Fibroblast of pulmonary artery (primary cell): ENCODE measurements at regions not wholly inside any gene's neighbourhood (a gene's known extent, or its start where the extent isn't known, plus 50 kb on each side); places are given as distances from the start of the nearest gene placed in this dataset.

Experiments used
- DNase-seq: peaks from one replicate; pipeline ENCODE4 v3.0.0-alpha.2; 2010; ENCODE audit warnings: low read depth
- H3K4me3 ChIP-seq: replicated peaks from 2 replicates; pipeline ENCODE4 v1.5.1; 2011; ENCODE audit warnings: low read depth, mild to moderate bottlenecking, control low read depth, low read length, moderate library complexity
- CTCF ChIP-seq: IDR thresholded peaks from 2 replicates; pipeline ENCODE4 v1.5.1; 2011; ENCODE audit warnings: mild to moderate bottlenecking, control low read depth, low read length, inconsistent platforms; ENCODE audit errors: missing control alignments

- TF ChIP-seq CTCF: no peak
- peak overlapping the region; percentile 54 for H3K4me3 ChIP-seq
- no peak for DNase-seq
Observed at GRCh38 chr2:199581408-199581807, 123.7 kb upstream of the SATB2 start.

GRCh38 chr2:199575416-199575815, 117.7 kb upstream of the SATB2 start:
- DNase-seq: no peak
- no peak overlapping the region for H3K4me3 ChIP-seq
- no peak for TF ChIP-seq CTCF

DNA sequence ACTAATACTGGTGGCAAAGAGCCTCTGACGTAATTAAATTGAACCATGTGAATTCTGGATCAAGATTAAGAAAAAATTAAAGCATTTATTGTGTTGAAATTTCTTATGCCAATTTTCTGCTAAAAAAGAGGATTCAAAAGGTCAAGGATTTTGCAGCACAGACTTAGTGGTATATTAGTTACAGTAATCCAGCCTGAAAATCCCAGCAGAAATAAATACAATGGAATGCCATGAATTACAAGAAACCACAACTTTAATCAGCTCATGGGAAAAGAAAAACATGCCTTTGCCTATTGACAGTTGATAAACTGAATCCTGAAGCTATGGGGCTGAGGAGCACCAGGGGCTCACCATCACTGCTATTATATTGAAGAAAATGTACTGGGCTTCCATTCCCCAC, 114.8 kb upstream of the SATB2 start:
- no peak for DNase-seq
- H3K4me3 ChIP-seq: no peak overlapping the region
- no peak for TF ChIP-seq CTCF

- H3K4me3 ChIP-seq: no peak overlapping the region
- TF ChIP-seq CTCF: no peak
- no peak for DNase-seq
Observed at GRCh38 chr2:199570934-199571333, 113.2 kb upstream of the SATB2 start.

DNA sequence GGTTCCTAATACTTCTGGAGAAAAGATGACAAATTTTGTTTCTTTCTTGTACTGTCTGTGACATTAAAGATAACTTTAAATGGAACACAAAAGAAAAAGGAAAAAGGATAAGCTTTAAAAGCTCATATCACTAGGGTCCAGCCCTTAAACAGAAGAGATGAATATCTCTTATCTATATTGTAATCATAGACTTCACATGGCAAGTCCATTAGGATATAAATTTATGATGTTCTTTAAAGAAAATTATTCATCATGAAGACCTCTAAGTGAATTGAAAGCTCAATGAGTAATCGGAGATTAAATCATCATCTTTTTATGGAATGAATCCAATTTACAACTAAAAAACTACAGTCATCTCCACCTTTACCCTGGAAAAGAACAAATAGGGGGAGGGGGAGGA, 111.6 kb upstream of the SATB2 start:
- no peak overlapping the region for H3K4me3 ChIP-seq
- no peak for TF ChIP-seq CTCF
- no peak for DNase-seq

GRCh38 chr2:199558156-199558555, 100.4 kb upstream of the SATB2 start:
- no peak for TF ChIP-seq CTCF
- no peak for DNase-seq

DNA sequence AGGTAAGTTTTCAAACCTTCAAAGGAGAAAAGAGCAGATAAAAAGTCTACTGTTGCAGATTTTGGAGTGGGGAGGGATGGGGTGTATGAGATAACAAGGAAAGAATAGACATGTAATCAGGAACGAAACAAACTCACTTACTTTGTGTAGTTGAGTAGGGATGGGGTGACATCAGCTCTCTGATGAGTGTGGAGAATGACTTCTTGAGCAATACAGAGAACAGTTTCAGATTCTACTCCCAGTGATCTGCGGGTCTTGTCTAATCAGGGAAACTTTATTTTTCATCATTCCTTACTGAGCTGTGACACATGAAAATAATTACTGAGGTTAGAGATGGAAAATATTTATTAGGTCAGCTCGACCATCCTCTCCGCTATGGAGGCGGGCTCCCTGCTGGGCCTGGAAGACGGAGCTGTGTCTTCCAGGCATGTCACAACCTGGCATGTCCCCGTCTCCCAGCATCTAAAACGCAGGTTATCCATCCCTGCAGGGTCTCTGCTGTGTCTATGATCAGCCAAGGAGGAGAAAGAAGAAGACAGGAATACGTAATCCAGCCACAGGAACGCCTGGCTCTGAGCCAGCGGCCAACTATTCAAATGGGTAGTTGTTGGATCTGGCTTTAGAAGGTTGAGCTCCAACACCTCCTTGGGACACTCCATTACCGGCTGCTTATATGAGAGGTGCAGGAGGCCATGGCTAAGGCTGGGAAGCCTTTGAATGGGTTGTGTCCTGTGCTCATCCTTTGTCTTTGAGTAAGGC, 99.0 kb upstream of the SATB2 start:
- no peak overlapping the region for H3K4me3 ChIP-seq
- no peak for DNase-seq
- TF ChIP-seq CTCF: no peak

More at GRCh38 chr2:199558156-199558555, 100.4 kb upstream of the SATB2 start:
- H3K4me3 ChIP-seq: no peak overlapping the region
